ENCODE measurements at regions not wholly inside any gene's neighbourhood (a gene's known extent, or its start where the extent isn't known, plus 50 kb on each side); places are given as distances from the start of the nearest gene placed in this dataset.

DNA sequence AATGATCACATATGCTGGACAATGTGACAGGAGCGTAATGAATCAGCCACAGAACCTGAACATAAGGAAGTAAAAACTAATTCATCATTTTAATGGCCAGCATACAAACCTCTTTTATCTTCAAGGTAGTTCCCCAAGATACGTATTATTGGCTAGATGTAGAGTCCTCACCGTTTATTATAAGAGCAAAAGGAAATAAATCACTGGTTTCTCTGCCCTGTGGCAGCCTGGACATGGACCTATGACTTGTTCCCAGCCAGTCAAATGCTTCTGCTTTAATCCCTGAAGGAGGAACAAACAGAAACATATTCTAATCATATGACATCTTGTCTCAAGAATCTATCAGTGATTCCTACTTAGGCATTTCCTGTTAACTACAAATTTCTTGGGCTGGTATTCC, 86.8 kb upstream of the FAM241A start:
- TF ChIP-seq EP300 (IDR thresholded peaks at IDR 0.05; ENCODE audit: borderline replicate concordance) (no peak), EGR1 (IDR thresholded peaks at IDR 0.05) (no peak), RAD21 (IDR thresholded peaks at IDR 0.05; ENCODE audit: low read depth) (no peak), CEBPB (IDR thresholded peaks at IDR 0.05) (no peak), FOXM1 (IDR thresholded peaks at IDR 0.05; ENCODE audit: borderline replicate concordance, low read depth) (no peak), CREB1 (IDR thresholded peaks at IDR 0.05; ENCODE audit: low read depth) (no peak), NFIC (IDR thresholded peaks at IDR 0.05) (no peak), ZBTB7A (IDR thresholded peaks at IDR 0.05; ENCODE audit: low read depth) (no peak), TEAD4 (IDR thresholded peaks at IDR 0.05) (no peak), USF1 (IDR thresholded peaks at IDR 0.05) (no peak)
- TF ChIP-seq, protein P1, sequence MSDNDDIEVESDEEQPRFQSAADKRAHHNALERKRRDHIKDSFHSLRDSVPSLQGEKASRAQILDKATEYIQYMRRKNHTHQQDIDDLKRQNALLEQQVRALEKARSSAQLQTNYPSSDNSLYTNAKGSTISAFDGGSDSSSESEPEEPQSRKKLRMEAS (IDR thresholded peaks at IDR 0.05): no peak
- TF ChIP-seq, protein P2, sequence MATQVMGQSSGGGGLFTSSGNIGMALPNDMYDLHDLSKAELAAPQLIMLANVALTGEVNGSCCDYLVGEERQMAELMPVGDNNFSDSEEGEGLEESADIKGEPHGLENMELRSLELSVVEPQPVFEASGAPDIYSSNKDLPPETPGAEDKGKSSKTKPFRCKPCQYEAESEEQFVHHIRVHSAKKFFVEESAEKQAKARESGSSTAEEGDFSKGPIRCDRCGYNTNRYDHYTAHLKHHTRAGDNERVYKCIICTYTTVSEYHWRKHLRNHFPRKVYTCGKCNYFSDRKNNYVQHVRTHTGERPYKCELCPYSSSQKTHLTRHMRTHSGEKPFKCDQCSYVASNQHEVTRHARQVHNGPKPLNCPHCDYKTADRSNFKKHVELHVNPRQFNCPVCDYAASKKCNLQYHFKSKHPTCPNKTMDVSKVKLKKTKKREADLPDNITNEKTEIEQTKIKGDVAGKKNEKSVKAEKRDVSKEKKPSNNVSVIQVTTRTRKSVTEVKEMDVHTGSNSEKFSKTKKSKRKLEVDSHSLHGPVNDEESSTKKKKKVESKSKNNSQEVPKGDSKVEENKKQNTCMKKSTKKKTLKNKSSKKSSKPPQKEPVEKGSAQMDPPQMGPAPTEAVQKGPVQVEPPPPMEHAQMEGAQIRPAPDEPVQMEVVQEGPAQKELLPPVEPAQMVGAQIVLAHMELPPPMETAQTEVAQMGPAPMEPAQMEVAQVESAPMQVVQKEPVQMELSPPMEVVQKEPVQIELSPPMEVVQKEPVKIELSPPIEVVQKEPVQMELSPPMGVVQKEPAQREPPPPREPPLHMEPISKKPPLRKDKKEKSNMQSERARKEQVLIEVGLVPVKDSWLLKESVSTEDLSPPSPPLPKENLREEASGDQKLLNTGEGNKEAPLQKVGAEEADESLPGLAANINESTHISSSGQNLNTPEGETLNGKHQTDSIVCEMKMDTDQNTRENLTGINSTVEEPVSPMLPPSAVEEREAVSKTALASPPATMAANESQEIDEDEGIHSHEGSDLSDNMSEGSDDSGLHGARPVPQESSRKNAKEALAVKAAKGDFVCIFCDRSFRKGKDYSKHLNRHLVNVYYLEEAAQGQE (IDR thresholded peaks at IDR 0.05; ENCODE audit: low read depth): no peak

DNA sequence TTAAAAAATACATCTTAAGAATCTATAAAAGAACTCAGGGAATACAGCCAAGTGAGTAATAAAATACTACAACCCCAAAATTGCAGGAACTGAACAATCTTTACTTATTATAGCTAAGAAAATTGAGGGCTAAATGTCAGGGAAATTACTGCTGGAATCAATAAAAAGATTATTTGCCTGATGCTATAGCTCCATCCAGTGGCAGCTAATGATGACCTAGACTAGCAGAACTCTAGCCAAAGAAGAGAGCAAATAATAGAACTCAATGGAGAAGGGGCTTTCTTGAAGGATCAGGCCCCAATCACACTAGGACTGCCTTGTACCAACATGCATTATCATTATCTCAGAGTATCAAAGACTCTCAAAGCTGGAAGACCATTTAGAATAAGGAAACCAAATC, 85.0 kb upstream of the FAM241A start:
- TF ChIP-seq EGR1 (IDR thresholded peaks at IDR 0.05) (no peak), USF1 (IDR thresholded peaks at IDR 0.05) (no peak), TCF12 (IDR thresholded peaks at IDR 0.05; ENCODE audit: low read depth) (no peak), EP300 (IDR thresholded peaks at IDR 0.05; ENCODE audit: borderline replicate concordance) (no peak), TAF1 (IDR thresholded peaks at IDR 0.05; ENCODE audit: low read depth) (no peak), NFIC (IDR thresholded peaks at IDR 0.05) (no peak), CEBPB (IDR thresholded peaks at IDR 0.05) (no peak), RAD21 (IDR thresholded peaks at IDR 0.05; ENCODE audit: low read depth) (peak; percentile 65)

GRCh38 chr4:112061207-112061817, 83.9 kb upstream of the FAM241A start:
- no peak for TF ChIP-seq EP300 (IDR thresholded peaks at IDR 0.05; ENCODE audit: borderline replicate concordance)
- TF ChIP-seq FOXM1 (IDR thresholded peaks at IDR 0.05; ENCODE audit: borderline replicate concordance, low read depth): no peak
- TF ChIP-seq NFIC (IDR thresholded peaks at IDR 0.05): no peak
- TF ChIP-seq YY1 (IDR thresholded peaks at IDR 0.05; ENCODE audit: low read depth): no peak
- no peak for TF ChIP-seq ZBTB7A (IDR thresholded peaks at IDR 0.05; ENCODE audit: low read depth)
- TF ChIP-seq, protein P1 (IDR thresholded peaks at IDR 0.05): no peak
- TF ChIP-seq EGR1 (IDR thresholded peaks at IDR 0.05): no peak
- TF ChIP-seq, protein P2 (IDR thresholded peaks at IDR 0.05; ENCODE audit: low read depth): no peak
- TF ChIP-seq TEAD4 (IDR thresholded peaks at IDR 0.05): no peak
- no peak for TF ChIP-seq CEBPB (IDR thresholded peaks at IDR 0.05)
- TF ChIP-seq TAF1 (IDR thresholded peaks at IDR 0.05; ENCODE audit: low read depth): no peak
- no peak for TF ChIP-seq CREB1 (IDR thresholded peaks at IDR 0.05; ENCODE audit: low read depth)

DNA sequence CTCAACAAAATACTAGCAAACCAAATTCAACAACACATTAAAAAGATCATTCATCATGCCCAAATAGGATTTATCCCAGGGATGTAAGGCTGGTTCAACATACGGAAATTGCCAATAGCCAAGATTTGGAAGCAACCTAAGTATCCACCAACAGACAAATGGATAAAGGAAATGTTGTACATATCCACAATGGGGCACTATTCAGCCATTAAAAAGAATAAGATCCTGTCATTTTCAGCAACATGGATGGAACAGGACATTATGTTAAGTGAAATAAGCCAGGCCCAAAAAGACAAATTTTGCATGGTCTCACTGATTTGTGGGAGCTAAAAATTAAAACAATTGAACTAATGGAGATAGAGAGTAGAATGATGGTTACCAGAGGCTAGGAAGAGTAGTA, 82.0 kb upstream of the FAM241A start:
- no peak for TF ChIP-seq CEBPB (IDR thresholded peaks at IDR 0.05)
- TF ChIP-seq, protein P1 (IDR thresholded peaks at IDR 0.05): no peak
- no peak for TF ChIP-seq EGR1 (IDR thresholded peaks at IDR 0.05)
- TF ChIP-seq TCF12 (IDR thresholded peaks at IDR 0.05; ENCODE audit: low read depth): no peak
- TF ChIP-seq USF1 (IDR thresholded peaks at IDR 0.05): no peak
- TF ChIP-seq ZBTB7A (IDR thresholded peaks at IDR 0.05; ENCODE audit: low read depth): no peak
- TF ChIP-seq TAF1 (IDR thresholded peaks at IDR 0.05; ENCODE audit: low read depth): no peak
- no peak for TF ChIP-seq YY1 (IDR thresholded peaks at IDR 0.05; ENCODE audit: low read depth)
- no peak for TF ChIP-seq CREB1 (IDR thresholded peaks at IDR 0.05; ENCODE audit: low read depth)
- no peak; the same call in 1 of the 2 replicates for TF ChIP-seq RAD21 (IDR thresholded peaks at IDR 0.05; ENCODE audit: low read depth)
- TF ChIP-seq, protein P2 (IDR thresholded peaks at IDR 0.05; ENCODE audit: low read depth): no peak
- no peak for TF ChIP-seq TEAD4 (IDR thresholded peaks at IDR 0.05)
- TF ChIP-seq EP300 (IDR thresholded peaks at IDR 0.05; ENCODE audit: borderline replicate concordance): no peak
- TF ChIP-seq FOXM1 (IDR thresholded peaks at IDR 0.05; ENCODE audit: borderline replicate concordance, low read depth): no peak
- no peak for TF ChIP-seq NFIC (IDR thresholded peaks at IDR 0.05)

Measured in Ishikawa (cell line).